ENCODE measurements at regions not wholly inside any gene's neighbourhood (a gene's known extent, or its start where the extent isn't known, plus 50 kb on each side); places are given as distances from the start of the nearest gene placed in this dataset.
"Not testable (repeated sequence)": the region's sequence is repeated elsewhere in the genome, so short reads cannot be mapped to it uniquely, and the experiment has no call there.

- no peaks in the 10 kb centered on the region for H3K27me3 ChIP-seq
- H3K9me3 ChIP-seq (replicated peaks in 1 of 11): peaks cover 0 to 18% (median 8%) of the 10 kb centered on the region in 11 experiments; a peak in 10 of 22 replicates
- H3K9ac ChIP-seq: no peak overlapping the region
- peaks cover 0 to 6% (median 2%) of the 10 kb centered on the region in 10 experiments; a peak in 2 of 20 replicates for H3K4me1 ChIP-seq
- H3K27ac ChIP-seq: no peak overlapping the region
- no peaks in the 10 kb centered on the region for H4K20me1 ChIP-seq
- TF ChIP-seq Cebpa-rat (IDR thresholded peaks at IDR 0.05): no peak
- H3K4me2 ChIP-seq: no peak overlapping the region
- H3K36me3 ChIP-seq: no peaks in the 10 kb centered on the region
- no peak overlapping the region for H3K4me3 ChIP-seq
These were observed 392.3 kb upstream of the ZEB2 start for GRCh38 chr2:144912206-144912605.

GRCh38 chr2:144905956-144906355, 386.0 kb upstream of the ZEB2 start:
- no peaks in the 10 kb centered on the region for H3K27me3 ChIP-seq
- TF ChIP-seq Cebpa-rat (IDR thresholded peaks at IDR 0.05): no peak
- H3K9me3 ChIP-seq (replicated peaks in 1 of 11): peaks cover 0 to 12% (median 5%) of the 10 kb centered on the region in 11 experiments; a peak in 10 of 22 replicates
- no peak overlapping the region for H3K27ac ChIP-seq
- no peak overlapping the region for H3K9ac ChIP-seq
- no peak overlapping the region for H3K4me3 ChIP-seq
- no peaks in the 10 kb centered on the region for H4K20me1 ChIP-seq
- peaks cover 0 to 7% (median 0%) of the 10 kb centered on the region in 10 experiments; a peak in 3 of 20 replicates for H3K4me1 ChIP-seq
- H3K4me2 ChIP-seq: peak overlapping the region in 2 of 11 experiments; percentile 15 to 58; a peak in 4 of 22 replicates
- no peaks in the 10 kb centered on the region for H3K36me3 ChIP-seq

DNA sequence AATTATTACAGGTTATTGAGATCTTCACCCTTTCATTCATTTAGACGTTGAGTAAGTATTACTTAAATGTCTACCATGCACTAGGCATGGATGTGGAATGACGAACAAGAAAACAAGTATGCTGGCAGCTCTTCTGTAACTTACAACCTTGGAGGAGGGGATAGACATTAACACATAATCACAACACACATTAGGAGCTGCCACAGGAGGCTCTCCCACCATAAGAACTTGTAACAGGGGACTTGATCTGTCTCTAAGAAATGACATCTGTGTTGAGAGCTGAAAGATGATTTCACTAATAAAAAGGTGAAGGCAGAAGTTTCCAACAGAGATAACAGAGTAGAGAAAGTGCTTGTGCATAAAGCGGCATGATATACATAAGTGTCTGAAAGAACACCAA, 384.7 kb upstream of the ZEB2 start:
- Histone ChIP-seq H4K20me1 (no peaks in the 10 kb centered on the region), H3K27ac (no peak overlapping the region), H3K27me3 (no peaks in the 10 kb centered on the region), H3K9me3 (replicated peaks in 1 of 11) (peaks cover 0 to 13% (median 5%) of the 10 kb centered on the region in 11 experiments; a peak in 10 of 22 replicates), H3K4me1 (peaks cover 0 to 7% (median 0%) of the 10 kb centered on the region in 10 experiments; a peak in 3 of 20 replicates), H3K36me3 (no peaks in the 10 kb centered on the region), H3K9ac (no peak overlapping the region), H3K4me3 (no peak overlapping the region), H3K4me2 (no peak overlapping the region)
- TF ChIP-seq Cebpa-rat (IDR thresholded peaks at IDR 0.05): no peak

DNA sequence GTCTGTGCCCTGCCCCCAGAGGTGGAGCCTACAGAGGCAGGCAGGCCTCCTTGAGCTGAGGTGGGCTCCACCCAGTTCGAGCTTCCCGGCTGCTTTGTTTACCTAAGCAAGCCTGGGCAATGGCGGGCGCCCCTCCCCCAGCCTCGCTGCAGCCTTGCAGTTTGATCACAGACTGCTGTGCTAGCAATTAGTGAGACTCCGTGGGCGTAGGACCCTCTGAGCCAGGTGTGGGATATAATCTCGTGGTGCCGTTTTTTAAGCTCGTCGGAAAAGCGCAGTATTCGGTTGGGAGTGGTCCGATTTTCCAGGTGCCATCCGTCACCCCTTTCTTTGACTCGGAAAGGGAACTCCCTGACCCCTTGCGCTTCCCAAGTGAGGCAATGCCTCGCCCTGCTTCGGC, 383.1 kb upstream of the ZEB2 start:
- H3K27ac ChIP-seq, H3K4me3 ChIP-seq, H3K36me3 ChIP-seq, H3K4me2 ChIP-seq, H3K27me3 ChIP-seq, H3K9ac ChIP-seq, H3K4me1 ChIP-seq, H4K20me1 ChIP-seq: not testable (repeated sequence)
- peaks cover 0 to 13% (median 5%) of the 10 kb centered on the region in 11 experiments; a peak in 10 of 22 replicates for H3K9me3 ChIP-seq (replicated peaks in 1 of 11)

- not testable (repeated sequence) for H3K4me3 ChIP-seq, H4K20me1 ChIP-seq, H3K27ac ChIP-seq, H3K4me1 ChIP-seq, H3K9ac ChIP-seq, H3K27me3 ChIP-seq, H3K36me3 ChIP-seq, H3K4me2 ChIP-seq
- H3K9me3 ChIP-seq (replicated peaks in 1 of 11): peaks cover 0 to 13% (median 5%) of the 10 kb centered on the region in 11 experiments; a peak in 10 of 22 replicates
These were observed 381.5 kb upstream of the ZEB2 start for GRCh38 chr2:144901386-144901785.

- TF ChIP-seq Cebpa-rat (IDR thresholded peaks at IDR 0.05): no peak
- no peak overlapping the region for H3K4me2 ChIP-seq
These were observed 376.4 kb upstream of the ZEB2 start for GRCh38 chr2:144896341-144896740.

GRCh38 chr2:144894612-144895599, 375.0 kb upstream of the ZEB2 start:
- H3K36me3 ChIP-seq: no peaks in the 10 kb centered on the region
- no peak overlapping the region for H3K4me3 ChIP-seq
- H3K9ac ChIP-seq: no peak overlapping the region
- no peak for TF ChIP-seq Cebpa-rat (IDR thresholded peaks at IDR 0.05)
- no peak overlapping the region for H3K27ac ChIP-seq
- H4K20me1 ChIP-seq: no peaks in the 10 kb centered on the region
- H3K4me1 ChIP-seq: peaks cover 0 to 14% (median 5%) of the 10 kb centered on the region in 10 experiments; a peak in 10 of 20 replicates
- no peaks in the 10 kb centered on the region for H3K27me3 ChIP-seq
- peak overlapping the region in 1 of 11 experiments; percentile 10; a peak in 1 of 22 replicates for H3K4me2 ChIP-seq
- H3K9me3 ChIP-seq (replicated peaks in 1 of 11): no peaks in the 10 kb centered on the region

More at GRCh38 chr2:144896341-144896740, 376.4 kb upstream of the ZEB2 start:
- H3K27ac ChIP-seq: no peak overlapping the region
- no peaks in the 10 kb centered on the region for H4K20me1 ChIP-seq
- H3K4me1 ChIP-seq: peaks cover 0 to 10% (median 0%) of the 10 kb centered on the region in 10 experiments; a peak in 2 of 20 replicates
- H3K9ac ChIP-seq: no peak overlapping the region
- no peaks in the 10 kb centered on the region for H3K36me3 ChIP-seq
- 0 out of 22 replicates have a peak, but pooled peaks cover 0 to 5% (median 0%) of the 10 kb centered on the region in 11 experiments for H3K9me3 ChIP-seq (replicated peaks in 1 of 11)
- H3K27me3 ChIP-seq: no peaks in the 10 kb centered on the region
- no peak overlapping the region for H3K4me3 ChIP-seq

GRCh38 chr2:144893464-144893863, 373.5 kb upstream of the ZEB2 start:
- Histone ChIP-seq H3K27ac (no peak overlapping the region), H3K4me2 (no peak overlapping the region), H3K27me3 (no peaks in the 10 kb centered on the region), H3K4me3 (no peak overlapping the region), H3K9ac (no peak overlapping the region), H4K20me1 (no peaks in the 10 kb centered on the region), H3K9me3 (replicated peaks in 1 of 11) (no peaks in the 10 kb centered on the region), H3K4me1 (peaks cover 0 to 14% (median 5%) of the 10 kb centered on the region in 10 experiments; a peak in 10 of 20 replicates), H3K36me3 (no peaks in the 10 kb centered on the region)
- no peak for TF ChIP-seq Cebpa-rat (IDR thresholded peaks at IDR 0.05)

DNA sequence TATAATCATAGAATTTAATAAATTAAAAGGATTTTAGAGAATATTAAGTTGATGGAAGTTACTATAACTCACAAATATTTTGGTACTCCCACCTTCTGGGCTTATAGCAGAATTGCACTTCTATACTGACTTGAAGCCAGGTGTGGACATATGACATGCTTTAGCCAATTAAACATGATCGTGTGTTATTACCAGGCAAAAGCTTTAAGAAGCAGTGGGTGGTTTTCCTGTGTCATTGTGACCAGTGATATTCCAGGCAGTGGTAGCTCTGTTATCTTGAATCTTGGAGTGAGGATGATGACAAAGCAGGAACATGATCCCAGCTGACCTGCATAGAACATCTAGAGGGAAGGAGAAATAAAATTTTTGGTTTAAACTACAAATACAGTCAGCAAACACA, 370.9 kb upstream of the ZEB2 start:
- Histone ChIP-seq H3K27ac (no peak overlapping the region; a peak in 1 of 22 replicates), H3K4me2 (peak overlapping the region in 2 of 11 experiments; percentile 20 to 28; a peak in 2 of 22 replicates), H3K36me3 (no peaks in the 10 kb centered on the region)

More for the DNA sequence above, 370.9 kb upstream of the ZEB2 start:
- Histone ChIP-seq H3K9ac (no peak overlapping the region), H3K27me3 (no peaks in the 10 kb centered on the region), H4K20me1 (no peaks in the 10 kb centered on the region), H3K9me3 (replicated peaks in 1 of 11) (no peaks in the 10 kb centered on the region), H3K4me1 (peaks cover 0 to 14% (median 5%) of the 10 kb centered on the region in 10 experiments; a peak in 10 of 20 replicates), H3K4me3 (no peak overlapping the region)
- no peak for TF ChIP-seq Cebpa-rat (IDR thresholded peaks at IDR 0.05)
